AG04449 (cell line): ENCODE measurements at regions not wholly inside any gene's neighbourhood (a gene's known extent, or its start where the extent isn't known, plus 50 kb on each side); places are given as distances from the start of the nearest gene placed in this dataset.

Experiments
- CTCF ChIA-PET: fragments of 350-600 bp; formaldehyde crosslinking; extraction: SDS; loops from one replicate; lab custom pipeline; 2021; ENCODE audit warnings: antibody characterized with exemption; lab: Yijun Ruan, JAX
- POLR2A ChIA-PET: fragments of 400-600, 350-600 bp; formaldehyde crosslinking; extraction: SDS; loops from one replicate; lab custom pipeline; 2020; ENCODE audit warnings: antibody characterized with exemption, inconsistent platforms; lab: Yijun Ruan, JAX
- DNase-seq: peaks from one replicate; pipeline ENCODE4 v3.0.0-alpha.2; 2010; ENCODE audit warnings: low read depth, low spot score
- H3K4me3 ChIP-seq: 2 replicates; pipeline ENCODE4 v1.5.1; 2011; ENCODE audit warnings: low read depth, mild to moderate bottlenecking, control low read depth, low read length
- CTCF ChIP-seq: IDR thresholded peaks from one replicate; pipeline ENCODE4 v1.5.1; 2011; ENCODE audit warnings: mild to moderate bottlenecking, moderate library complexity, low read length, control low read depth, inconsistent platforms; ENCODE audit not compliant: insufficient read depth; ENCODE audit errors: missing control alignments

GRCh38 chr19:30704771-30705330, 332.7 kb downstream of the ZNF536 start:
- no peak for DNase-seq
- CTCF ChIA-PET, result no interaction called here
- H3K4me3 ChIP-seq, result no peak overlapping the region
- TF ChIP-seq CTCF, result no peak
- POLR2A ChIA-PET, result no interaction called here

GRCh38 chr19:30703645-30704044, 331.5 kb downstream of the ZNF536 start:
- ChIA-PET CTCF (no interaction called here), POLR2A (no interaction called here)
- no peak for TF ChIP-seq CTCF
- no peak overlapping the region for H3K4me3 ChIP-seq
- DNase-seq, result no peak

- no peak for DNase-seq
- TF ChIP-seq CTCF, result no peak
- H3K4me3 ChIP-seq, result no peak overlapping the region
- CTCF ChIA-PET, result no interaction called here
- POLR2A ChIA-PET, result no interaction called here
Observed at GRCh38 chr19:30701178-30701577, 329.0 kb downstream of the ZNF536 start.

- CTCF ChIA-PET, result no interaction called here
- TF ChIP-seq CTCF, result no peak
- DNase-seq, result no peak
- POLR2A ChIA-PET, result no interaction called here
- H3K4me3 ChIP-seq, result no peak overlapping the region
Observed at GRCh38 chr19:30699871-30700280, 327.7 kb downstream of the ZNF536 start.

- POLR2A ChIA-PET, result no interaction called here
- H3K4me3 ChIP-seq, result no peak overlapping the region
- CTCF ChIA-PET, result interaction anchor here (1.0 kb wide), 1 partner anchor 30 kb away, joined by 3 read pairs; no protein-coding TSS in a partner anchor
- TF ChIP-seq CTCF, result peak; percentile 6
- no peak for DNase-seq
Observed at GRCh38 chr19:30696514-30696913, 324.3 kb downstream of the ZNF536 start.

GRCh38 chr19:30695171-30695875, 323.1 kb downstream of the ZNF536 start:
- DNase-seq, result no peak
- H3K4me3 ChIP-seq, result no peak overlapping the region
- no peak for TF ChIP-seq CTCF
- POLR2A ChIA-PET, result no interaction called here
- CTCF ChIA-PET, result interaction anchor here (0.9 kb wide), 1 partner anchor 12 kb away, joined by 4 read pairs; no protein-coding TSS in a partner anchor
